HepG2 (cell line): ENCODE measurements at regions not wholly inside any gene's neighbourhood (a gene's known extent, or its start where the extent isn't known, plus 50 kb on each side); places are given as distances from the start of the nearest gene placed in this dataset.

Experiments used
- ATAC-seq: fragments of 200-7000 bp; cut with Tn5 transposase; 3 replicates; pipeline ENCODE4 v1.9.1; 2020; ENCODE audit warnings: mild to moderate bottlenecking, moderate library complexity
- BruUV-seq: library from RNA; stranded (reverse); fragments of 400-500 nt; replicated peaks from 2 replicates; lab custom pipeline; 2021; lab: Mats Ljungman, UMichigan
- CTCF ChIA-PET: fragments of 300-600 bp; formaldehyde crosslinking; extraction: SDS; loops from one replicate; lab custom pipeline; 2021; ENCODE audit warnings: low total read pairs, inconsistent platforms, low intra/inter-chr PET ratio; lab: Yijun Ruan, JAX
- POLR2A ChIA-PET: fragments of 350-600 bp; sonication (Branson Sonifier 250); formaldehyde crosslinking; loops from one replicate; lab custom pipeline; 2020; ENCODE audit warnings: antibody characterized with exemption, inconsistent platforms; lab: Yijun Ruan, JAX
- DNase-seq: peaks from one replicate; pipeline ENCODE4 v3.0.0-alpha.2; 2015; ENCODE audit warnings: low spot score
- FAIRE-seq: peaks from 3 replicates; lab custom pipeline; 2011; peaks lifted over from hg19 to GRCh38; lab: Jason Lieb, UNC
- H2AFZ ChIP-seq: one replicate; pipeline ENCODE4 v1.6.1; 2011; ENCODE audit warnings: low read length, inconsistent platforms
- H3K27ac ChIP-seq: fragments of 300-600 bp; 3 replicates; pipeline ENCODE4 v1.8.0; 2011; ENCODE audit warnings: mixed run types, mild to moderate bottlenecking, mixed read lengths, low read length, inconsistent platforms; ENCODE audit not compliant: insufficient read depth; ENCODE audit errors: extremely low read length
- H3K27me3 ChIP-seq, 2 experiments: fragments of 200-600 bp in 1 of 2; 2 replicates in 1 of 2; 3 replicates in 1 of 2; pipeline versions ENCODE4 v1.6.0 to v1.8.0; 2011; ENCODE audit warnings: low read length in 2 of 2, mild to moderate bottlenecking in 2 of 2, moderate library complexity in 2 of 2, inconsistent platforms in 1 of 2; ENCODE audit not compliant: insufficient read depth in 2 of 2, control insufficient read depth in 1 of 2
- H3K36me3 ChIP-seq, 2 experiments: fragments of 200-600 bp in 1 of 2; replicated peaks in 1 of 2; 2 replicates in 1 of 2; 3 replicates in 1 of 2; pipeline versions ENCODE4 v1.5.1 to v1.8.0; 2011; ENCODE audit warnings: low read length in 2 of 2, inconsistent platforms in 1 of 2; ENCODE audit not compliant: insufficient read depth in 2 of 2, control insufficient read depth in 1 of 2
- H3K4me1 ChIP-seq: 2 replicates; pipeline ENCODE4 v1.5.1; 2012; ENCODE audit warnings: low read length, inconsistent platforms; ENCODE audit not compliant: insufficient read depth
- H3K4me2 ChIP-seq: 2 replicates; pipeline ENCODE4 v1.6.0; 2011; ENCODE audit warnings: low read depth, low read length, inconsistent platforms
- H3K4me3 ChIP-seq, 3 experiments: fragments of 200-600 bp in 1 of 3; sonication (generic), shearing (Covaris generic) in 1 of 3; replicated peaks in 1 of 3; 2 replicates each; pipeline ENCODE4 v1.5.1; 2011 to 2016; ENCODE audit warnings: low read length in 3 of 3, inconsistent platforms in 2 of 3, low read depth in 2 of 3, mild to moderate bottlenecking in 2 of 3, control low read depth in 1 of 3, mixed read lengths in 1 of 3; ENCODE audit not compliant: insufficient read depth in 1 of 3
- H3K79me2 ChIP-seq: one replicate; pipeline ENCODE4 v1.6.1; 2011; ENCODE audit warnings: low read length, inconsistent platforms; ENCODE audit not compliant: insufficient read depth
- H3K9ac ChIP-seq: 2 replicates; pipeline ENCODE4 v1.6.0; 2011; ENCODE audit warnings: mild to moderate bottlenecking, low read depth, low read length, inconsistent platforms; ENCODE audit not compliant: insufficient read depth
- H3K9me3 ChIP-seq: 2 replicates; pipeline ENCODE4 v1.5.1; 2012; ENCODE audit warnings: mild to moderate bottlenecking, low read length
- H4K20me1 ChIP-seq: 2 replicates; pipeline ENCODE4 v1.6.0; 2011; ENCODE audit warnings: inconsistent platforms, mild to moderate bottlenecking, low read length, moderate library complexity; ENCODE audit not compliant: insufficient read depth
- DNMT3B ChIP-seq: conservative IDR thresholded peaks from 2 replicates; pipeline ENCODE4 v1.6.1; 2016; ENCODE audit warnings: missing biosample characterization, control low read depth
- NFE2L2 ChIP-seq: fragments of 150-350 bp; IDR thresholded peaks from 2 replicates; pipeline ENCODE4 v1.6.1; 2014; ENCODE audit warnings: low read length
- ZBTB38 ChIP-seq: sonication (generic); formaldehyde crosslinking; IDR thresholded peaks from 2 replicates; pipeline ENCODE4 v1.5.1; 2020; ENCODE audit warnings: mild to moderate bottlenecking, missing genetic modification reagents
- WGBS: methylation state at CpG from one replicate; pipeline ENCODE4 v1.1.6; 2017; ENCODE audit warnings: low lambda C conversion rate; 5-methylcytosine and 5-hydroxymethylcytosine counted together
- in situ Hi-C: cut with HindIII; loops from 2 replicates; pipeline ENCODE4 v1.10.0; 2017; ENCODE audit warnings: low pct_unique_long_range_greater_than_20kb; ENCODE audit not compliant: extremely low pct_ligation_motif_present
- intact Hi-C: fragments of 100-400 bp; cut with micrococcal nuclease; formaldehyde crosslinking; loops from one replicate; pipeline ENCODE4 v1.10.0; 2022; ENCODE audit not compliant: unreplicated experiment
- TF ChIP-seq, protein P1 (sequence below): sonication (generic); formaldehyde crosslinking; IDR thresholded peaks from 2 replicates; pipeline ENCODE4 v1.8.0; 2022; ENCODE audit warnings: missing genetic modification reagents, mild to moderate bottlenecking, moderate library complexity, borderline replicate concordance

DNA sequence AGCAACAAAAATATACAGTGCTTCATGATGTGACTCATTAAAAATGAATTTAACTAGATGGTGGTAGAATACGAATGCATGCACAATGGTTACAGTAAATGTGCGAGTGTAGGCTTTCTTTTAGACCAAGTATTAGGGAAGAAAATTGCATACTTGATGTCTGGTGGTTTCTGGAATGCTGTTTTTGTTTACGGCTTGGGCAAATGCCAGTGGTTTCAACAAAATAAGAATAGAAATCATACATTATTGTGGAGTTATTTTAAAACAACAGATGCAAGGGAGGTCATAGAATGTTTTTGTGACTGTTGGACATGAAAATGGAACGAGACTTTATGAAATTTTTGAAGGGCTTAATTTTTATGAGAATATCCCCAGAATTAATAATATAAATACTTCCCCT lies 580.9 kb downstream of the PLCL1 start:
- intact Hi-C loops (no loop called here), in situ Hi-C loops (no loop called here)
- WGBS = 3% methylated on average over 4 of the region's 4 CpGs
- no peak overlapping the region for H2AFZ ChIP-seq
- H3K27ac ChIP-seq = no peak overlapping the region
- no peaks in the 10 kb centered on the region for H3K4me1 ChIP-seq
- no peak for DNase-seq
- no peaks in the 10 kb centered on the region for H3K79me2 ChIP-seq
- H3K4me2 ChIP-seq = no peak overlapping the region
- BruUV-seq = no TSS peak
- no peak overlapping the region for H3K4me3 ChIP-seq
- no peak for ATAC-seq
- H3K27me3 ChIP-seq = no peaks in the 10 kb centered on the region
- H4K20me1 ChIP-seq = no peaks in the 10 kb centered on the region
- FAIRE-seq = no peak
- ChIA-PET CTCF (no interaction called here), POLR2A (no interaction called here)
- TF ChIP-seq NFE2L2 = no peak
- TF ChIP-seq, protein P1, sequence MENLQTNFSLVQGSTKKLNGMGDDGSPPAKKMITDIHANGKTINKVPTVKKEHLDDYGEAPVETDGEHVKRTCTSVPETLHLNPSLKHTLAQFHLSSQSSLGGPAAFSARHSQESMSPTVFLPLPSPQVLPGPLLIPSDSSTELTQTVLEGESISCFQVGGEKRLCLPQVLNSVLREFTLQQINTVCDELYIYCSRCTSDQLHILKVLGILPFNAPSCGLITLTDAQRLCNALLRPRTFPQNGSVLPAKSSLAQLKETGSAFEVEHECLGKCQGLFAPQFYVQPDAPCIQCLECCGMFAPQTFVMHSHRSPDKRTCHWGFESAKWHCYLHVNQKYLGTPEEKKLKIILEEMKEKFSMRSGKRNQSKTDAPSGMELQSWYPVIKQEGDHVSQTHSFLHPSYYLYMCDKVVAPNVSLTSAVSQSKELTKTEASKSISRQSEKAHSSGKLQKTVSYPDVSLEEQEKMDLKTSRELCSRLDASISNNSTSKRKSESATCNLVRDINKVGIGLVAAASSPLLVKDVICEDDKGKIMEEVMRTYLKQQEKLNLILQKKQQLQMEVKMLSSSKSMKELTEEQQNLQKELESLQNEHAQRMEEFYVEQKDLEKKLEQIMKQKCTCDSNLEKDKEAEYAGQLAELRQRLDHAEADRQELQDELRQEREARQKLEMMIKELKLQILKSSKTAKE (CRISPR knock-in tag) = no peak
- TF ChIP-seq ZBTB38 = no peak
- H3K9me3 ChIP-seq = no peaks in the 10 kb centered on the region
- no peaks in the 10 kb centered on the region for H3K36me3 ChIP-seq
- no peak overlapping the region for H3K9ac ChIP-seq

DNA sequence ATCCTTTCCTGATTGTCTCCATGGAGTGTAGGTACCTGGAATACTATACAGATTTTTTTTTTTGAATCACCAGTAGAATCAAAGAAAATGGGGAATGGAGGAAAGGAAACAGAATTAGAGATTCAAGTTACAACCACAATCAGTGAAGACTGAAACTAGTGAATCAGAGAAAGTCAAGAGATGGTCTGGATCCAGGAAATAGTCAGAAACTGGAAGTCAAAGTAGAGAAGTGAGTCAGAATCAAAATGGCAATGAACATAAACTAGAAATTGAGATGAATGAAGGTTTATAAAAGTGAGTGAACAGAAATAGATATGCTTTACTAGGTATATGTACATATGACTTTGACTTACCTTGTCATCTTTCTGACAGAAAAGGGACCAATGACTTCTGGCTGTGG lies 579.0 kb downstream of the PLCL1 start:
- ChIA-PET POLR2A (no interaction called here), CTCF (no interaction called here)
- no peak for TF ChIP-seq DNMT3B
- in situ Hi-C loops = no loop called here
- no peak overlapping the region for H3K9ac ChIP-seq
- no peak for FAIRE-seq
- H3K9me3 ChIP-seq = no peaks in the 10 kb centered on the region
- no peak for DNase-seq
- H3K4me2 ChIP-seq = no peak overlapping the region
- no peaks in the 10 kb centered on the region for H3K4me1 ChIP-seq
- no peaks in the 10 kb centered on the region for H3K27me3 ChIP-seq
- H3K27ac ChIP-seq = no peak overlapping the region
- no peak overlapping the region for H2AFZ ChIP-seq
- intact Hi-C loops = no loop called here
- no TSS peak for BruUV-seq
- H3K79me2 ChIP-seq = no peaks in the 10 kb centered on the region
- H4K20me1 ChIP-seq = no peaks in the 10 kb centered on the region
- no peaks in the 10 kb centered on the region for H3K36me3 ChIP-seq
- no peak for ATAC-seq
- H3K4me3 ChIP-seq = no peak overlapping the region
